ENCODE measurements at regions not wholly inside any gene's neighbourhood (a gene's known extent, or its start where the extent isn't known, plus 50 kb on each side); places are given as distances from the start of the nearest gene placed in this dataset.

GRCh38 chr6:6397842-6398241, 77.4 kb upstream of the F13A1 start:
- H3K4me3 ChIP-seq: no peak overlapping the region
- no peaks in the 10 kb centered on the region for H3K27me3 ChIP-seq
- no peak overlapping the region for H3K27ac ChIP-seq
- WGBS: 66% methylated on average over 5 of the region's 5 CpGs
- no peak for TF ChIP-seq CTCF (IDR thresholded peaks at IDR 0.05)
- TF ChIP-seq EP300 (IDR thresholded peaks at IDR 0.05): no peak
- no peak for TF ChIP-seq POLR2AphosphoS5 (IDR thresholded peaks at IDR 0.05)
- TF ChIP-seq POLR2A (IDR thresholded peaks at IDR 0.05): no peak
- no peaks in the 10 kb centered on the region for H3K36me3 ChIP-seq
- no peak for DNase-seq (ENCODE audit: low spot score in 2 of 2)
- no peaks in the 10 kb centered on the region for H3K9me3 ChIP-seq
- peaks cover 8% of the 10 kb centered on the region for H3K4me1 ChIP-seq

DNA sequence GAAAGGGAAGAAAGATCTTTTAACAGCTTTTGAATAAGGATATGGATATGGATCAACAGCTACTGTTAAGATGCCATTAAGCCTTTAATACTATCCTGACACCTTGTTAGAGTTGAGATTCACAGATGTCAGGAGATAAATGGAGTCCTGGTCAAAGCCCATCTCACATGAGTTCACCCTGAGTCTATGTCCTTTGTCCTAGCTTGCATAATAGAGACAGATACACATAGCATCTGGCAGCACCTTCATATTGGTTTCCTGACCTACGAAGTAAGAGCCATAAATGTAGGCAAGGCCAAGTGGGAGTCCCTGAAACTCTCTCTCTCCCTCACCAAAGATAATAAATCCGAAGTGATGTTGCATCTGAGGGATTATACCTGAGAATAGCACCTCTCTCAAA, 79.1 kb upstream of the F13A1 start:
- TF ChIP-seq POLR2AphosphoS5 (IDR thresholded peaks at IDR 0.05): no peak
- no peak for TF ChIP-seq POLR2A (IDR thresholded peaks at IDR 0.05)
- no peak for TF ChIP-seq CTCF (IDR thresholded peaks at IDR 0.05)
- TF ChIP-seq EP300 (IDR thresholded peaks at IDR 0.05): no peak
- WGBS: 90% methylated on average over 2 of the region's 2 CpGs
- peaks cover 8% of the 10 kb centered on the region for H3K4me1 ChIP-seq
- no peak overlapping the region for H3K27ac ChIP-seq
- no peaks in the 10 kb centered on the region for H3K36me3 ChIP-seq
- no peaks in the 10 kb centered on the region for H3K27me3 ChIP-seq
- no peak for DNase-seq (ENCODE audit: low spot score in 2 of 2)
- H3K4me3 ChIP-seq: no peak overlapping the region
- no peaks in the 10 kb centered on the region for H3K9me3 ChIP-seq

- Histone ChIP-seq H3K4me3 (no peak overlapping the region), H3K27ac (no peak overlapping the region), H3K4me1 (peaks cover 6% of the 10 kb centered on the region), H3K9me3 (no peaks in the 10 kb centered on the region), H3K36me3 (no peaks in the 10 kb centered on the region), H3K27me3 (no peaks in the 10 kb centered on the region)
- WGBS: 95% methylated on average over 1 of the region's 1 CpG
- DNase-seq (ENCODE audit: low spot score in 2 of 2): no peak
- TF ChIP-seq EP300 (IDR thresholded peaks at IDR 0.05) (no peak), POLR2A (IDR thresholded peaks at IDR 0.05) (no peak), CTCF (IDR thresholded peaks at IDR 0.05) (no peak), POLR2AphosphoS5 (IDR thresholded peaks at IDR 0.05) (no peak)
Observed at GRCh38 chr6:6401401-6401800, 80.9 kb upstream of the F13A1 start.

DNA sequence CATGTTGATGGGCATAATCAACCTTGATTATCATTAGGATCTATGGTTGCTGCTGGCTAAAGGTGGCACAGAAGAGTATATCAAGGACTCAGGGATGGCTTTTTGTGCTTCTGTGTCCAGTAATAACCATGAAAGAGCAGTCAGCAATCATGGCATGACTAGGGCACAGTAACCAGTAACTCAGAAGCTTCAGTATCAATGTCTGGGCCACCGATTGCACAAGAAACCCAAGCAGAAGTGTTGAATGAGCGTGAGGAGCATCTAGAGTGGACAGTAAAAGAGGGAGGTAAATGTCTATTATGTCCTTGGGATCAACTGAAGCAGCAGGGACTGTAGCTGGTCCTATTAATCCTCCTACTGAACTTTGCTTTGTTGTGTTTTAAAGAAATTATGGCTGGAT, 81.5 kb upstream of the F13A1 start:
- Histone ChIP-seq H3K4me1 (peaks cover 11% of the 10 kb centered on the region), H3K27ac (no peak overlapping the region)
- 84% methylated on average over 2 of the region's 2 CpGs for WGBS

DNA sequence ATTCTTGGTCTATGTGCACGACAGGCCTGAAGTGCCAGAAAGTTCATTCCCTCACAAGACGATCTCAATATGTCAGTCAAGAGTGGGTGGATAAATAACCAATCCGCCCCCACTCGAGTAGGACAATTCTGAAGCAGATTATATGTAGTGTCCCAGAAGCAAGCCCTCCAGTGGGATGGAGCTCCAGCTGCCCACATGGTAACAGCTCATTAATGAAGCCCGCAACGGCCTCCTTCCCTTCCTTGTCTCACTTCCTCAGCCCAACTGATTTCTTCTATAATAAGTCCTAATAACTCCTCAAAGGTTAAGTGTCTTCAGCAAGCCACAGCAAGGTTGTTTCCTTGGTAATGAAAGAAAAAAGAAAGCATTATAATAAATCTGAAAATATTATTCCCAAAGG, 82.1 kb upstream of the F13A1 start:
- H3K27me3 ChIP-seq: no peaks in the 10 kb centered on the region
- no peak overlapping the region for H3K4me3 ChIP-seq
- WGBS: 64% methylated on average over 6 of the region's 6 CpGs
- no peak for TF ChIP-seq EP300 (IDR thresholded peaks at IDR 0.05)
- no peak for TF ChIP-seq POLR2A (IDR thresholded peaks at IDR 0.05)
- TF ChIP-seq CTCF (IDR thresholded peaks at IDR 0.05): no peak
- TF ChIP-seq POLR2AphosphoS5 (IDR thresholded peaks at IDR 0.05): no peak
- no peak overlapping the region for H3K27ac ChIP-seq
- no peaks in the 10 kb centered on the region for H3K9me3 ChIP-seq
- no peaks in the 10 kb centered on the region for H3K36me3 ChIP-seq
- peaks cover 17% of the 10 kb centered on the region for H3K4me1 ChIP-seq
- DNase-seq (ENCODE audit: low spot score in 2 of 2): no peak

More for the DNA sequence above, 81.5 kb upstream of the F13A1 start:
- H3K36me3 ChIP-seq: no peaks in the 10 kb centered on the region
- TF ChIP-seq EP300 (IDR thresholded peaks at IDR 0.05): no peak
- no peak for TF ChIP-seq CTCF (IDR thresholded peaks at IDR 0.05)
- TF ChIP-seq POLR2A (IDR thresholded peaks at IDR 0.05): no peak
- TF ChIP-seq POLR2AphosphoS5 (IDR thresholded peaks at IDR 0.05): no peak
- H3K9me3 ChIP-seq: no peaks in the 10 kb centered on the region
- H3K4me3 ChIP-seq: no peak overlapping the region
- no peak for DNase-seq (ENCODE audit: low spot score in 2 of 2)
- H3K27me3 ChIP-seq: no peaks in the 10 kb centered on the region
